ENCODE measurements at regions not wholly inside any gene's neighbourhood (a gene's known extent, or its start where the extent isn't known, plus 50 kb on each side); places are given as distances from the start of the nearest gene placed in this dataset.

- TF ChIP-seq POLR2AphosphoS5 (IDR thresholded peaks at IDR 0.05) (no peak), CTCF (IDR thresholded peaks at IDR 0.05) (no peak), EP300 (IDR thresholded peaks at IDR 0.05) (no peak)
These were observed 148.3 kb downstream of the SEC61B start for GRCh38 chr9:99370376-99370775.

Data from upper lobe of left lung (tissue), 4 donors.